ENCODE measurements at regions not wholly inside any gene's neighbourhood (a gene's known extent, or its start where the extent isn't known, plus 50 kb on each side); places are given as distances from the start of the nearest gene placed in this dataset.
"Not testable (repeated sequence)": the region's sequence is repeated elsewhere in the genome, so short reads cannot be mapped to it uniquely, and the experiment has no call there.

- H3K4me3 ChIP-seq (ENCODE audit: control insufficient read depth, low read depth, low read length), result no peak overlapping the region
- no peak for DNase-seq (ENCODE audit: low read depth)
- TF ChIP-seq CTCF (IDR thresholded peaks at IDR 0.05; ENCODE audit: control insufficient read depth, insufficient read depth, low read depth, low read length, missing control alignments), result no peak
Measured at GRCh38 chr10:33777223-33777622, 442.8 kb upstream of the NRP1 start.

GRCh38 chr10:33776419-33777070 is 442.1 kb upstream of the NRP1 start:
- DNase-seq (ENCODE audit: low read depth), result no peak
- no peak overlapping the region for H3K4me3 ChIP-seq (ENCODE audit: control insufficient read depth, low read depth, low read length)
- TF ChIP-seq CTCF (IDR thresholded peaks at IDR 0.05; ENCODE audit: control insufficient read depth, insufficient read depth, low read depth, low read length, missing control alignments), result no peak

- H3K4me3 ChIP-seq (ENCODE audit: control insufficient read depth, low read depth, low read length), result no peak overlapping the region
- TF ChIP-seq CTCF (IDR thresholded peaks at IDR 0.05; ENCODE audit: control insufficient read depth, insufficient read depth, low read depth, low read length, missing control alignments), result no peak
- DNase-seq (ENCODE audit: low read depth), result no peak
Measured at GRCh38 chr10:33774857-33775256, 440.4 kb upstream of the NRP1 start.

- TF ChIP-seq CTCF (IDR thresholded peaks at IDR 0.05; ENCODE audit: control insufficient read depth, insufficient read depth, low read depth, low read length, missing control alignments), result no peak
- H3K4me3 ChIP-seq (ENCODE audit: control insufficient read depth, low read depth, low read length), result no peak overlapping the region
- DNase-seq (ENCODE audit: low read depth), result no peak
Measured at GRCh38 chr10:33773886-33774480, 439.5 kb upstream of the NRP1 start.

GRCh38 chr10:33773253-33773573 is 438.7 kb upstream of the NRP1 start:
- no peak for DNase-seq (ENCODE audit: low read depth)
- no peak for TF ChIP-seq CTCF (IDR thresholded peaks at IDR 0.05; ENCODE audit: control insufficient read depth, insufficient read depth, low read depth, low read length, missing control alignments)
- H3K4me3 ChIP-seq (ENCODE audit: control insufficient read depth, low read depth, low read length), result no peak overlapping the region

GRCh38 chr10:33772370-33773252 is 438.1 kb upstream of the NRP1 start:
- no peak overlapping the region for H3K4me3 ChIP-seq (ENCODE audit: control insufficient read depth, low read depth, low read length)
- no peak for DNase-seq (ENCODE audit: low read depth)
- no peak for TF ChIP-seq CTCF (IDR thresholded peaks at IDR 0.05; ENCODE audit: control insufficient read depth, insufficient read depth, low read depth, low read length, missing control alignments)

GRCh38 chr10:33771856-33772255 is 437.4 kb upstream of the NRP1 start:
- H3K4me3 ChIP-seq (ENCODE audit: control insufficient read depth, low read depth, low read length); DNase-seq (ENCODE audit: low read depth): not testable (repeated sequence)

Measured in AG09309 (cell line).